Liver (tissue), 8 donors: ENCODE measurements at regions not wholly inside any gene's neighbourhood (a gene's known extent, or its start where the extent isn't known, plus 50 kb on each side); places are given as distances from the start of the nearest gene placed in this dataset.

ENCODE experiments used
- DNase-seq: peaks from one replicate; pipeline ENCODE4 v3.0.0-alpha.2; 2017; ENCODE audit warnings: low spot score
- H3K27ac ChIP-seq, 2 donors: one replicate each; pipeline ENCODE4 v1.7.0; 2013; ENCODE audit warnings: inconsistent platforms in 2 of 2, low read length in 2 of 2, control low read depth in 1 of 2, low read depth in 1 of 2, mild to moderate bottlenecking in 1 of 2
- H3K27me3 ChIP-seq, 4 donors: one replicate each; pipeline versions ENCODE4 v1.6.1 to v1.7.0; 2013; ENCODE audit warnings: low read length in 3 of 4, inconsistent platforms in 1 of 4, mild to moderate bottlenecking in 1 of 4, moderate library complexity in 1 of 4; ENCODE audit not compliant: control insufficient read depth in 4 of 4, insufficient read depth in 4 of 4
- H3K36me3 ChIP-seq, 4 donors: one replicate each; pipeline versions ENCODE4 v1.6.1 to v1.7.0; 2013; ENCODE audit warnings: low read length in 3 of 4, mild to moderate bottlenecking in 3 of 4, low read depth in 1 of 4, moderate library complexity in 1 of 4; ENCODE audit not compliant: control insufficient read depth in 4 of 4, insufficient read depth in 3 of 4
- H3K4me1 ChIP-seq, 4 donors: one replicate each; pipeline versions ENCODE4 v1.6.1 to v1.7.0; 2013; ENCODE audit warnings: low read length in 3 of 4, mild to moderate bottlenecking in 3 of 4, moderate library complexity in 1 of 4; ENCODE audit not compliant: control insufficient read depth in 4 of 4, insufficient read depth in 4 of 4
- H3K4me3 ChIP-seq, 3 donors: one replicate each; pipeline versions ENCODE4 v1.6.1 to v1.7.0; 2013; ENCODE audit warnings: low read length in 3 of 3, control low read depth in 1 of 3, low read depth in 1 of 3, mild to moderate bottlenecking in 1 of 3
- H3K9ac ChIP-seq, 2 donors: one replicate each; pipeline ENCODE4 v1.7.0; 2013; ENCODE audit warnings: low read length in 2 of 2, mild to moderate bottlenecking in 2 of 2, moderate library complexity in 2 of 2, control low read depth in 1 of 2, low read depth in 1 of 2
- H3K9me3 ChIP-seq, 4 donors: one replicate each; pipeline versions ENCODE4 v1.6.1 to v1.7.0; 2013; ENCODE audit warnings: low read length in 3 of 4; ENCODE audit not compliant: control insufficient read depth in 4 of 4
- EGR1 ChIP-seq, 2 donors: IDR thresholded peaks; 2 replicates each; pipeline ENCODE4 v1.6.1; 2016 to 2018; ENCODE audit warnings: antibody characterized with exemption in 2 of 2, low read depth in 2 of 2
- FOXA1 ChIP-seq: IDR thresholded peaks from 2 replicates; pipeline ENCODE4 v1.6.1; 2016; ENCODE audit warnings: antibody characterized with exemption
- GABPA ChIP-seq, 2 donors: IDR thresholded peaks in 1 of 2; conservative IDR thresholded peaks in 1 of 2; 2 replicates each; pipeline ENCODE4 v1.6.1; 2016; ENCODE audit warnings: antibody characterized with exemption in 2 of 2, mild to moderate bottlenecking in 1 of 2, moderate library complexity in 1 of 2
- HNF4A ChIP-seq, 2 donors: conservative IDR thresholded peaks; 2 replicates each; pipeline ENCODE4 v1.6.1; 2016; ENCODE audit warnings: antibody characterized with exemption in 2 of 2, mild to moderate bottlenecking in 2 of 2
- JUND ChIP-seq, 2 donors: IDR thresholded peaks; 2 replicates each; pipeline ENCODE4 v1.6.1; 2016; ENCODE audit warnings: antibody characterized with exemption in 2 of 2
- NR2F2 ChIP-seq: IDR thresholded peaks from 2 replicates; pipeline ENCODE4 v1.6.1; 2016; ENCODE audit warnings: antibody characterized with exemption
- RXRA ChIP-seq, 2 donors: IDR thresholded peaks; 2 replicates each; pipeline ENCODE4 v1.6.1; 2017 to 2018; ENCODE audit warnings: antibody characterized with exemption in 2 of 2, mild to moderate bottlenecking in 1 of 2
- SP1 ChIP-seq: IDR thresholded peaks from 2 replicates; pipeline ENCODE4 v1.6.1; 2018; ENCODE audit warnings: antibody characterized with exemption, mild to moderate bottlenecking
- TAF1 ChIP-seq: conservative IDR thresholded peaks from 2 replicates; pipeline ENCODE4 v1.6.1; 2016; ENCODE audit warnings: antibody characterized with exemption, mild to moderate bottlenecking
- YY1 ChIP-seq: IDR thresholded peaks from 2 replicates; pipeline ENCODE4 v1.6.1; 2016; ENCODE audit warnings: antibody characterized with exemption, mild to moderate bottlenecking
- ZBTB33 ChIP-seq: IDR thresholded peaks from 2 replicates; pipeline ENCODE4 v1.6.1; 2016; ENCODE audit warnings: antibody characterized with exemption
- WGBS: extraction: QIAGEN DNeasy Blood & Tissue Kit; methylation state at CpG from one replicate; pipeline ENCODE4 v1.1.7; 2013; 5-methylcytosine and 5-hydroxymethylcytosine counted together
- TF ChIP-seq, protein P1 (sequence below): fragments of 150-350 bp; IDR thresholded peaks from 2 replicates; pipeline ENCODE4 v1.5.1; 2017; ENCODE audit warnings: improper control_type of control experiment, low read depth, low read length; ENCODE audit not compliant: missing input control
- TF ChIP-seq, protein P2 (sequence below): IDR thresholded peaks from 2 replicates; pipeline ENCODE4 v1.6.1; 2016; ENCODE audit warnings: antibody characterized with exemption
- TF ChIP-seq, protein P3 (sequence below): IDR thresholded peaks from 2 replicates; pipeline ENCODE4 v1.6.1; 2016; ENCODE audit warnings: antibody characterized with exemption, mild to moderate bottlenecking
- TF ChIP-seq, protein P4 (sequence below): IDR thresholded peaks from 2 replicates; pipeline ENCODE4 v1.6.1; 2016; ENCODE audit warnings: antibody characterized with exemption
- donor health status: healthy.
- donor health status: healthy.
- donor health status: healthy.
- donor health status: healthy.
- donor health status: healthy.

DNA sequence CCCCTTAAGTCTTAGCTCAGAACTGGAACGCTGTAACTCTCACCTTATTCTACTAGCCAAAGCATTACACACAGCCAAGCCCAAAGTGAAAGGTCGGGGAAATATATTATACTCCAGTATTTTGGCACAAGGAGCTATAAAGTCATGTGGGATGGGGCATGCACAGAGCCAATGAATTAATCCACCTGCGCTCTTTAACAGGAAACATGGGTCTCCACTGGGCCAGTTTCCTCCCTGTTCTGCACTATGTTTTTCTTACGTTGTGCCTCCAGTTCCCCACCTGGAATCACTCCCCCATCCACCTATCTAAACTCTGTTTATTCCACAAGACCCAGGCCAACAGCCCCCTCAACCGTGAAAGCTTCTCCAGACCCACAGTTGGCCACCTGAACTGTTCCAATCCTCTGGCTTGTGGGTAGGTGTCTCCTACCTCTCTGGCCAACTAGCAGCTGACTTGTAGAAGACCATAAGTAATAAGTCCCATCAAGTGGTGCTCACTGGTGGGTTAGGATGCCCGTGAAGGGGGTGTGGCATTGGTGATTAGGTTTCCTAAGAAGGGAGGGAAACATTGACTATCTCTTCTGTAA, 286.9 kb downstream of the NPIPA8 start:
- no peaks in the 10 kb centered on the region for H3K4me1 ChIP-seq
- no peaks in the 10 kb centered on the region for H3K27me3 ChIP-seq
- no peak overlapping the region for H3K27ac ChIP-seq
- TF ChIP-seq RXRA (IDR thresholded peaks at IDR 0.05) (no peak), EGR1 (IDR thresholded peaks at IDR 0.05; ENCODE audit: low read depth in 2 of 2) (no peak), GABPA (IDR thresholded peaks at IDR 0.05 in 1 of 2, conservative IDR thresholded peaks at IDR 0.05 in 1 of 2) (no peak), HNF4A (conservative IDR thresholded peaks at IDR 0.05) (no peak), FOXA1 (no peak), JUND (IDR thresholded peaks at IDR 0.05) (no peak), YY1 (no peak), SP1 (no peak), TAF1 (no peak), ZBTB33 (no peak), NR2F2 (no peak)
- TF ChIP-seq, protein P1, sequence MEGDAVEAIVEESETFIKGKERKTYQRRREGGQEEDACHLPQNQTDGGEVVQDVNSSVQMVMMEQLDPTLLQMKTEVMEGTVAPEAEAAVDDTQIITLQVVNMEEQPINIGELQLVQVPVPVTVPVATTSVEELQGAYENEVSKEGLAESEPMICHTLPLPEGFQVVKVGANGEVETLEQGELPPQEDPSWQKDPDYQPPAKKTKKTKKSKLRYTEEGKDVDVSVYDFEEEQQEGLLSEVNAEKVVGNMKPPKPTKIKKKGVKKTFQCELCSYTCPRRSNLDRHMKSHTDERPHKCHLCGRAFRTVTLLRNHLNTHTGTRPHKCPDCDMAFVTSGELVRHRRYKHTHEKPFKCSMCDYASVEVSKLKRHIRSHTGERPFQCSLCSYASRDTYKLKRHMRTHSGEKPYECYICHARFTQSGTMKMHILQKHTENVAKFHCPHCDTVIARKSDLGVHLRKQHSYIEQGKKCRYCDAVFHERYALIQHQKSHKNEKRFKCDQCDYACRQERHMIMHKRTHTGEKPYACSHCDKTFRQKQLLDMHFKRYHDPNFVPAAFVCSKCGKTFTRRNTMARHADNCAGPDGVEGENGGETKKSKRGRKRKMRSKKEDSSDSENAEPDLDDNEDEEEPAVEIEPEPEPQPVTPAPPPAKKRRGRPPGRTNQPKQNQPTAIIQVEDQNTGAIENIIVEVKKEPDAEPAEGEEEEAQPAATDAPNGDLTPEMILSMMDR = no peak
- TF ChIP-seq, protein P2, sequence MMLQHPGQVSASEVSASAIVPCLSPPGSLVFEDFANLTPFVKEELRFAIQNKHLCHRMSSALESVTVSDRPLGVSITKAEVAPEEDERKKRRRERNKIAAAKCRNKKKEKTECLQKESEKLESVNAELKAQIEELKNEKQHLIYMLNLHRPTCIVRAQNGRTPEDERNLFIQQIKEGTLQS = no peak
- TF ChIP-seq, protein P3, sequence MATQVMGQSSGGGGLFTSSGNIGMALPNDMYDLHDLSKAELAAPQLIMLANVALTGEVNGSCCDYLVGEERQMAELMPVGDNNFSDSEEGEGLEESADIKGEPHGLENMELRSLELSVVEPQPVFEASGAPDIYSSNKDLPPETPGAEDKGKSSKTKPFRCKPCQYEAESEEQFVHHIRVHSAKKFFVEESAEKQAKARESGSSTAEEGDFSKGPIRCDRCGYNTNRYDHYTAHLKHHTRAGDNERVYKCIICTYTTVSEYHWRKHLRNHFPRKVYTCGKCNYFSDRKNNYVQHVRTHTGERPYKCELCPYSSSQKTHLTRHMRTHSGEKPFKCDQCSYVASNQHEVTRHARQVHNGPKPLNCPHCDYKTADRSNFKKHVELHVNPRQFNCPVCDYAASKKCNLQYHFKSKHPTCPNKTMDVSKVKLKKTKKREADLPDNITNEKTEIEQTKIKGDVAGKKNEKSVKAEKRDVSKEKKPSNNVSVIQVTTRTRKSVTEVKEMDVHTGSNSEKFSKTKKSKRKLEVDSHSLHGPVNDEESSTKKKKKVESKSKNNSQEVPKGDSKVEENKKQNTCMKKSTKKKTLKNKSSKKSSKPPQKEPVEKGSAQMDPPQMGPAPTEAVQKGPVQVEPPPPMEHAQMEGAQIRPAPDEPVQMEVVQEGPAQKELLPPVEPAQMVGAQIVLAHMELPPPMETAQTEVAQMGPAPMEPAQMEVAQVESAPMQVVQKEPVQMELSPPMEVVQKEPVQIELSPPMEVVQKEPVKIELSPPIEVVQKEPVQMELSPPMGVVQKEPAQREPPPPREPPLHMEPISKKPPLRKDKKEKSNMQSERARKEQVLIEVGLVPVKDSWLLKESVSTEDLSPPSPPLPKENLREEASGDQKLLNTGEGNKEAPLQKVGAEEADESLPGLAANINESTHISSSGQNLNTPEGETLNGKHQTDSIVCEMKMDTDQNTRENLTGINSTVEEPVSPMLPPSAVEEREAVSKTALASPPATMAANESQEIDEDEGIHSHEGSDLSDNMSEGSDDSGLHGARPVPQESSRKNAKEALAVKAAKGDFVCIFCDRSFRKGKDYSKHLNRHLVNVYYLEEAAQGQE = no peak
- TF ChIP-seq, protein P4, sequence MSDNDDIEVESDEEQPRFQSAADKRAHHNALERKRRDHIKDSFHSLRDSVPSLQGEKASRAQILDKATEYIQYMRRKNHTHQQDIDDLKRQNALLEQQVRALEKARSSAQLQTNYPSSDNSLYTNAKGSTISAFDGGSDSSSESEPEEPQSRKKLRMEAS = no peak
- H3K9me3 ChIP-seq = no peaks in the 10 kb centered on the region
- DNase-seq = no peak
- H3K9ac ChIP-seq = no peak overlapping the region
- H3K4me3 ChIP-seq = no peak overlapping the region
- no peaks in the 10 kb centered on the region for H3K36me3 ChIP-seq
- WGBS = 77% methylated on average over 6 of the region's 6 CpGs
